ENCODE measurements at regions not wholly inside any gene's neighbourhood (a gene's known extent, or its start where the extent isn't known, plus 50 kb on each side); places are given as distances from the start of the nearest gene placed in this dataset.

DNA sequence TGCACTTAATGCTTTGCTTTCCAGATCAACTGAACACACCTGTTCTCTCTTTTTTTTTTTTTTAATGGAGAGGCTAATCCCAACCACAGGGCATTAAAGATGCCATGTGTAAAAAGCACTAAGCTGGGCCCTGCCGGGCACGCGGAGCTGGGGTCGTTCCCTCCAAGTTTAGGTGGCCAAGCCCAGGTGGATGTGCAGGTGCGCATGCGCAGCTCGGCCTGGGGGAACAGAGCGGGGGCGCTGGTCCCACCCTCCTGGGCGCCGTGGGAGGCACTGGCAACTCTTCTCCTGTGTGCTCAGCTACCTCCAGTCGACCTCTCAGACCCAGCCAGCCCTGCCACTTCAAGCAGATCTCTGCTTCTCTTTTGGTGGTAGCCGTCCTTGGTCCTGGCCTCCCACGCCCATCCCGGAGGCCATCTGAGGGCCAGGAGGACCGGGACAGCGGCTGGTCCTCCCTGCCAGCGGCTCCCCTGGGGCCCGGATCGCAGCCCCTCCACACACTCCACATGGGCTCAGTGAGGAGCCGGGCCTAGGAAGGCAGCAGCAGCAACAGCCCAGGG is 679.3 kb downstream of the BCL11B start:
- 96% methylated on average over 21 of the region's 21 CpGs for WGBS
- H3K27ac ChIP-seq (ENCODE audit: low read depth in 1 of 2, low read length in 1 of 2) = no peak overlapping the region
- no peak for DNase-seq (ENCODE audit: low read depth in 6 of 9, low spot score in 9 of 9)

DNA sequence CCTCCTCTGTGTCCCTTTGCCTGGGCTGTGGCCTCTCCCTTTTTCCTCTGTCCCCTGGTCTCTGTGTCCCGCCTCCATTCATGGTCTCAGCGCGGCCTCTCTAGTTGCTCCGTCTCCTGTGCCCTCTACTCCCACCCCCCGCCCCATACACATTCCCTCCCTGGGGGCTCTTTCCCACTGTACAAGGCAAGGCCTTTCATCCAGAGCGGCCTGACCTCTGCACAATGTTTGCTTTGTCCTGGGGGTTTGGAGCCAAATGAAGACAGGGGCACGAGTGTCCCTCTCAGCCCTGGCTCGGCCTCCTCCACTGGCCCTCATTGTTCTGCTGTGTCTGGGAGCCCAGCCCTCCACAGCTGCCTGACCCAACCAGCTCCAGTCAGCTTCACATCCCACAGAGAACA is 678.6 kb downstream of the BCL11B start:
- H3K27ac ChIP-seq (ENCODE audit: low read depth in 1 of 2, low read length in 1 of 2) = no peak overlapping the region
- H3K27me3 ChIP-seq (ENCODE audit: control insufficient read depth in 2 of 2, insufficient read depth in 1 of 2, low read length in 1 of 2) = no peaks in the 10 kb centered on the region
- H3K4me1 ChIP-seq (ENCODE audit: control insufficient read depth in 2 of 2, insufficient read depth in 2 of 2, low read length in 2 of 2) = no peaks in the 10 kb centered on the region
- WGBS = 94% methylated on average over 8 of the region's 8 CpGs
- no peak overlapping the region for H3K4me3 ChIP-seq (ENCODE audit: low read length in 2 of 2)
- DNase-seq (ENCODE audit: low read depth in 6 of 9, low spot score in 9 of 9) = no peak
- peaks cover 1 to 15% of the 10 kb centered on the region in 2 donors for H3K9me3 ChIP-seq (ENCODE audit: control insufficient read depth in 2 of 2, insufficient read depth in 1 of 2, low read length in 1 of 2)
- H3K36me3 ChIP-seq (ENCODE audit: control insufficient read depth in 2 of 2, insufficient read depth in 2 of 2, low read length in 1 of 2) = no peaks in the 10 kb centered on the region

More for the DNA sequence above, 679.3 kb downstream of the BCL11B start:
- Histone ChIP-seq H3K4me3 (ENCODE audit: low read length in 2 of 2) (no peak overlapping the region), H3K9me3 (ENCODE audit: control insufficient read depth in 2 of 2, insufficient read depth in 1 of 2, low read length in 1 of 2) (peaks cover 1 to 13% of the 10 kb centered on the region in 2 donors), H3K36me3 (ENCODE audit: control insufficient read depth in 2 of 2, insufficient read depth in 2 of 2, low read length in 1 of 2) (no peaks in the 10 kb centered on the region), H3K27me3 (ENCODE audit: control insufficient read depth in 2 of 2, insufficient read depth in 1 of 2, low read length in 1 of 2) (no peaks in the 10 kb centered on the region), H3K4me1 (ENCODE audit: control insufficient read depth in 2 of 2, insufficient read depth in 2 of 2, low read length in 2 of 2) (no peaks in the 10 kb centered on the region)

GRCh38 chr14:98594156-98594555 is 677.8 kb downstream of the BCL11B start:
- 96% methylated on average over 5 of the region's 5 CpGs for WGBS
- DNase-seq (ENCODE audit: low read depth in 6 of 9, low spot score in 9 of 9) = no peak
- H3K27ac ChIP-seq (ENCODE audit: low read depth in 1 of 2, low read length in 1 of 2) = no peak overlapping the region
- no peaks in the 10 kb centered on the region for H3K27me3 ChIP-seq (ENCODE audit: control insufficient read depth in 2 of 2, insufficient read depth in 1 of 2, low read length in 1 of 2)
- H3K4me1 ChIP-seq (ENCODE audit: control insufficient read depth in 2 of 2, insufficient read depth in 2 of 2, low read length in 2 of 2) = no peaks in the 10 kb centered on the region
- H3K9me3 ChIP-seq (ENCODE audit: control insufficient read depth in 2 of 2, insufficient read depth in 1 of 2, low read length in 1 of 2) = peaks cover 1 to 15% of the 10 kb centered on the region in 2 donors
- H3K36me3 ChIP-seq (ENCODE audit: control insufficient read depth in 2 of 2, insufficient read depth in 2 of 2, low read length in 1 of 2) = no peaks in the 10 kb centered on the region
- no peak overlapping the region for H3K4me3 ChIP-seq (ENCODE audit: low read length in 2 of 2)

- Histone ChIP-seq H3K36me3 (ENCODE audit: control insufficient read depth in 2 of 2, insufficient read depth in 2 of 2, low read length in 1 of 2) (no peaks in the 10 kb centered on the region), H3K9me3 (ENCODE audit: control insufficient read depth in 2 of 2, insufficient read depth in 1 of 2, low read length in 1 of 2) (peaks cover 1 to 15% of the 10 kb centered on the region in 2 donors), H3K27ac (ENCODE audit: low read depth in 1 of 2, low read length in 1 of 2) (no peak overlapping the region), H3K4me3 (ENCODE audit: low read length in 2 of 2) (no peak overlapping the region), H3K27me3 (ENCODE audit: control insufficient read depth in 2 of 2, insufficient read depth in 1 of 2, low read length in 1 of 2) (no peaks in the 10 kb centered on the region), H3K4me1 (ENCODE audit: control insufficient read depth in 2 of 2, insufficient read depth in 2 of 2, low read length in 2 of 2) (no peaks in the 10 kb centered on the region)
- DNase-seq (ENCODE audit: low read depth in 6 of 9, low spot score in 9 of 9) = no peak
- 97% methylated on average over 6 of the region's 6 CpGs for WGBS
These were observed 673.4 kb downstream of the BCL11B start for GRCh38 chr14:98598576-98598975.

DNA sequence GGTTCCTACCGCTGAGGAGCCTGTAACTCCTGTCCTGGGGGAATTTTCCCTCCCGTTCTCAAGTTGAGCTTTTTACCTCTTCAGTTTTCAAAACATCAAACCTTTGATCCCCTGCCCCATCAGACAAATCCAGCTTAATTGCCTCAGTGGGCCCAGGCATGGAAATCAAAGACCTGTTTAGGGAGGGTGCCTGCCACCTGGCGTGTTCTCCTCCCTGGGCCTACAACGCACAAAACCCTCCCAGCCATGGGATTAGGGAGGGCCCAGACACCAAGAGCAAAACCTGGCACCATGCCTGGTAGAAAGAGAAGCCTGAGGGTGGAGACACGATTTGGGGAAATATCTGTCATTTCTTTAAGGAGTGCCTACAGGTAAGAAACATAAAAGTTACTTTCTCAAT is 672.9 kb downstream of the BCL11B start:
- H3K36me3 ChIP-seq (ENCODE audit: control insufficient read depth in 2 of 2, insufficient read depth in 2 of 2, low read length in 1 of 2) = no peaks in the 10 kb centered on the region
- no peak overlapping the region for H3K27ac ChIP-seq (ENCODE audit: low read depth in 1 of 2, low read length in 1 of 2)
- WGBS = 90% methylated on average over 5 of the region's 5 CpGs
- H3K4me3 ChIP-seq (ENCODE audit: low read length in 2 of 2) = no peak overlapping the region
- peaks cover 1 to 15% of the 10 kb centered on the region in 2 donors for H3K9me3 ChIP-seq (ENCODE audit: control insufficient read depth in 2 of 2, insufficient read depth in 1 of 2, low read length in 1 of 2)
- no peaks in the 10 kb centered on the region for H3K4me1 ChIP-seq (ENCODE audit: control insufficient read depth in 2 of 2, insufficient read depth in 2 of 2, low read length in 2 of 2)
- no peaks in the 10 kb centered on the region for H3K27me3 ChIP-seq (ENCODE audit: control insufficient read depth in 2 of 2, insufficient read depth in 1 of 2, low read length in 1 of 2)
- no peak for DNase-seq (ENCODE audit: low read depth in 6 of 9, low spot score in 9 of 9)

GRCh38 chr14:98602983-98603382 is 669.0 kb downstream of the BCL11B start:
- Histone ChIP-seq H3K27ac (ENCODE audit: low read depth in 1 of 2, low read length in 1 of 2) (no peak overlapping the region), H3K4me1 (ENCODE audit: control insufficient read depth in 2 of 2, insufficient read depth in 2 of 2, low read length in 2 of 2) (peaks cover 0 to 2% of the 10 kb centered on the region in 2 donors), H3K9me3 (ENCODE audit: control insufficient read depth in 2 of 2, insufficient read depth in 1 of 2, low read length in 1 of 2) (peaks cover 0 to 2% of the 10 kb centered on the region in 2 donors), H3K27me3 (ENCODE audit: control insufficient read depth in 2 of 2, insufficient read depth in 1 of 2, low read length in 1 of 2) (no peaks in the 10 kb centered on the region), H3K4me3 (ENCODE audit: low read length in 2 of 2) (no peak overlapping the region), H3K36me3 (ENCODE audit: control insufficient read depth in 2 of 2, insufficient read depth in 2 of 2, low read length in 1 of 2) (no peaks in the 10 kb centered on the region)
- DNase-seq (ENCODE audit: low read depth in 6 of 9, low spot score in 9 of 9) = no peak
- WGBS = 75% methylated on average over 7 of the region's 7 CpGs

DNA sequence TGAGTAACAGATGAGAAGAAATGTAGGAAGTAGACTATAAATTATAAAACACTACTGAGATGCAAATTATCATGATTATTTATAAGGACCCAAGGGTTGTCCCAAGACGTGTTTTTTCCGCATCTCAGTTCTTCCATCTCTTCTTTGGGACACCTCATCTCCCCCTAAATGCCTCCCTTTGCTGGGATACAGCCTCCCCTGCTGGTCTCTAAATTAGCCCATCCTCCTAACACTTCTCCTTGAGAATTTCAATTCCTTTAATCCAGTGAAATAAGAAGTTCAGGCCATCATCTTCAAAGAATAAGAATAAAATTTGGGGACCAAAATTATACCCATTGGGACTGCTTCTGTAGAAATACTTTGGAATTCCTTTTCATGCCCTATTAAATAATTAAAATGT is 667.0 kb downstream of the BCL11B start:
- no peaks in the 10 kb centered on the region for H3K9me3 ChIP-seq (ENCODE audit: control insufficient read depth in 2 of 2, insufficient read depth in 1 of 2, low read length in 1 of 2)
- WGBS = 94% methylated on average over 2 of the region's 2 CpGs
- peaks cover 0 to 11% of the 10 kb centered on the region in 2 donors for H3K4me1 ChIP-seq (ENCODE audit: control insufficient read depth in 2 of 2, insufficient read depth in 2 of 2, low read length in 2 of 2)
- no peaks in the 10 kb centered on the region for H3K27me3 ChIP-seq (ENCODE audit: control insufficient read depth in 2 of 2, insufficient read depth in 1 of 2, low read length in 1 of 2)
- H3K4me3 ChIP-seq (ENCODE audit: low read length in 2 of 2) = no peak overlapping the region
- H3K36me3 ChIP-seq (ENCODE audit: control insufficient read depth in 2 of 2, insufficient read depth in 2 of 2, low read length in 1 of 2) = no peaks in the 10 kb centered on the region
- DNase-seq (ENCODE audit: low read depth in 6 of 9, low spot score in 9 of 9) = no peak
- H3K27ac ChIP-seq (ENCODE audit: low read depth in 1 of 2, low read length in 1 of 2) = no peak overlapping the region

GRCh38 chr14:98606041-98606640 is 665.9 kb downstream of the BCL11B start:
- Histone ChIP-seq H3K27me3 (ENCODE audit: control insufficient read depth in 2 of 2, insufficient read depth in 1 of 2, low read length in 1 of 2) (no peaks in the 10 kb centered on the region), H3K36me3 (ENCODE audit: control insufficient read depth in 2 of 2, insufficient read depth in 2 of 2, low read length in 1 of 2) (no peaks in the 10 kb centered on the region), H3K9me3 (ENCODE audit: control insufficient read depth in 2 of 2, insufficient read depth in 1 of 2, low read length in 1 of 2) (no peaks in the 10 kb centered on the region), H3K4me3 (ENCODE audit: low read length in 2 of 2) (no peak overlapping the region), H3K27ac (ENCODE audit: low read depth in 1 of 2, low read length in 1 of 2) (no peak overlapping the region), H3K4me1 (ENCODE audit: control insufficient read depth in 2 of 2, insufficient read depth in 2 of 2, low read length in 2 of 2) (peaks cover 0 to 11% of the 10 kb centered on the region in 2 donors)
- WGBS = 72% methylated on average over 8 of the region's 8 CpGs
- no peak for DNase-seq (ENCODE audit: low read depth in 6 of 9, low spot score in 9 of 9)

- Histone ChIP-seq H3K9me3 (ENCODE audit: control insufficient read depth in 2 of 2, insufficient read depth in 1 of 2, low read length in 1 of 2) (no peaks in the 10 kb centered on the region), H3K4me3 (ENCODE audit: low read length in 2 of 2) (no peak overlapping the region), H3K27me3 (ENCODE audit: control insufficient read depth in 2 of 2, insufficient read depth in 1 of 2, low read length in 1 of 2) (no peaks in the 10 kb centered on the region), H3K4me1 (ENCODE audit: control insufficient read depth in 2 of 2, insufficient read depth in 2 of 2, low read length in 2 of 2) (peaks cover 0 to 11% of the 10 kb centered on the region in 2 donors), H3K36me3 (ENCODE audit: control insufficient read depth in 2 of 2, insufficient read depth in 2 of 2, low read length in 1 of 2) (no peaks in the 10 kb centered on the region), H3K27ac (ENCODE audit: low read depth in 1 of 2, low read length in 1 of 2) (no peak overlapping the region)
- DNase-seq (ENCODE audit: low read depth in 6 of 9, low spot score in 9 of 9) = no peak
- 95% methylated on average over 4 of the region's 4 CpGs for WGBS
These were observed 665.2 kb downstream of the BCL11B start for GRCh38 chr14:98606816-98607215.
